H1 (cell line): ENCODE measurements at regions not wholly inside any gene's neighbourhood (a gene's known extent, or its start where the extent isn't known, plus 50 kb on each side); places are given as distances from the start of the nearest gene placed in this dataset.

ENCODE experiments used
- CTCF ChIA-PET: fragments of 300-600 bp; sonication (Branson Sonifier 250); formaldehyde crosslinking; loops from one replicate; lab custom pipeline; 2021; ENCODE audit not compliant: partially characterized antibody; lab: Charles Lee
- POLR2A ChIA-PET: fragments of 300-600 bp; sonication (Branson Sonifier 250); formaldehyde crosslinking; loops from one replicate; lab custom pipeline; 2021; ENCODE audit warnings: inconsistent platforms; ENCODE audit not compliant: partially characterized antibody; lab: Charles Lee
- DNase-seq, 2 experiments: peaks; one replicate each; pipeline versions ENCODE4 v3.0.0 to v3.0.0-alpha.2; 2010 to 2022; ENCODE audit warnings: low spot score in 2 of 2, low read depth in 1 of 2, mixed read lengths in 1 of 2
- FAIRE-seq: peaks from 2 replicates; lab custom pipeline; 2011; peaks lifted over from hg19 to GRCh38; lab: Jason Lieb, UNC
- H2AFZ ChIP-seq: 2 replicates; pipeline ENCODE4 v1.8.1; 2012; ENCODE audit warnings: low read length, inconsistent platforms
- H2AK5ac ChIP-seq: 2 replicates; pipeline ENCODE4 v1.6.1; 2013; ENCODE audit warnings: low read depth, low read length
- H2BK120ac ChIP-seq: replicated peaks from 2 replicates; pipeline ENCODE3; 2013; ENCODE audit warnings: low read depth, low read length, inconsistent platforms
- H2BK12ac ChIP-seq: 2 replicates; pipeline ENCODE4 v1.6.1; 2013; ENCODE audit warnings: low read depth, low read length
- H2BK15ac ChIP-seq: 2 replicates; pipeline ENCODE4 v1.6.1; 2013; ENCODE audit warnings: low read length
- H2BK20ac ChIP-seq: 2 replicates; pipeline ENCODE4 v1.6.1; 2013; ENCODE audit warnings: low read length
- H2BK5ac ChIP-seq: 2 replicates; pipeline ENCODE4 v1.6.1; 2013; ENCODE audit warnings: low read depth, low read length
- H3K14ac ChIP-seq: 2 replicates; pipeline ENCODE4 v1.6.1; 2013; ENCODE audit warnings: inconsistent platforms; ENCODE audit not compliant: insufficient read length
- H3K18ac ChIP-seq: 2 replicates; pipeline ENCODE4 v1.6.1; 2013; ENCODE audit warnings: low read length; ENCODE audit errors: extremely low read depth
- H3K23ac ChIP-seq: 2 replicates; pipeline ENCODE4 v1.6.1; 2013; ENCODE audit warnings: inconsistent platforms; ENCODE audit not compliant: insufficient read length
- H3K23me2 ChIP-seq: 2 replicates; pipeline ENCODE4 v1.6.1; 2013; ENCODE audit warnings: low read depth, low read length
- H3K27ac ChIP-seq: 2 replicates; pipeline ENCODE4 v1.6.1; 2011; ENCODE audit warnings: low read depth, low read length, inconsistent platforms
- H3K27me3 ChIP-seq, 4 experiments: replicated peaks in 1 of 4; 1 replicate in 1 of 4; 2 replicates in 3 of 4; pipeline versions ENCODE4 v1.6.1 to v1.8.1; 2011 to 2013; ENCODE audit warnings: low read length in 3 of 4, mild to moderate bottlenecking in 3 of 4, inconsistent platforms in 2 of 4, mixed read lengths in 2 of 4, moderate library complexity in 1 of 4; ENCODE audit not compliant: control insufficient read depth in 3 of 4, insufficient read depth in 3 of 4; ENCODE audit errors: extremely low read depth in 1 of 4
- H3K36me3 ChIP-seq, 4 experiments: 2 replicates each; pipeline versions ENCODE4 v1.6.1 to v1.8.1; 2011 to 2013; ENCODE audit warnings: mild to moderate bottlenecking in 4 of 4, low read length in 3 of 4, moderate library complexity in 2 of 4, control low read depth in 1 of 4, inconsistent platforms in 1 of 4; ENCODE audit not compliant: insufficient read depth in 4 of 4, control insufficient read depth in 2 of 4
- H3K4ac ChIP-seq: replicated peaks from 2 replicates; pipeline ENCODE3; 2013; ENCODE audit warnings: low read length, low read depth, mixed read lengths, inconsistent platforms; ENCODE audit not compliant: insufficient read length
- H3K4me1 ChIP-seq, 4 experiments: replicated peaks in 1 of 4; 1 replicate in 1 of 4; 2 replicates in 3 of 4; pipeline versions ENCODE4 v1.6.1 to v1.8.1; 2011 to 2013; ENCODE audit warnings: low read length in 3 of 4, inconsistent platforms in 2 of 4, mixed read lengths in 1 of 4; ENCODE audit not compliant: insufficient read depth in 4 of 4, control insufficient read depth in 3 of 4
- H3K4me2 ChIP-seq, 2 experiments: 2 replicates each; pipeline versions ENCODE4 v1.6.1 to v1.8.1; 2011 to 2013; ENCODE audit warnings: low read depth in 2 of 2, low read length in 2 of 2, control low read depth in 1 of 2, inconsistent platforms in 1 of 2, mild to moderate bottlenecking in 1 of 2; ENCODE audit not compliant: insufficient read depth in 1 of 2
- H3K4me3 ChIP-seq, 4 experiments: fragments of 200-600, 300-600 bp in 1 of 4; sonication (generic), shearing (Covaris generic), sonication (Bioruptor Twin) in 1 of 4; 2 replicates each; pipeline versions ENCODE4 v1.5.1 to v1.8.1; 2011 to 2016; ENCODE audit warnings: low read length in 4 of 4, low read depth in 3 of 4, control low read depth in 2 of 4, inconsistent platforms in 2 of 4, mild to moderate bottlenecking in 2 of 4, mixed read lengths in 1 of 4, moderate library complexity in 1 of 4; ENCODE audit not compliant: insufficient read depth in 2 of 4; ENCODE audit errors: extremely low read depth in 1 of 4
- H3K56ac ChIP-seq: replicated peaks from 2 replicates; pipeline ENCODE3; 2013; ENCODE audit warnings: low read depth, mild to moderate bottlenecking, mixed read lengths, low read length, inconsistent platforms; ENCODE audit not compliant: insufficient read length
- H3K79me1 ChIP-seq: 2 replicates; pipeline ENCODE4 v1.6.1; 2013; ENCODE audit warnings: low read depth, low read length, control low read depth
- H3K79me2 ChIP-seq, 2 experiments: 2 replicates each; pipeline versions ENCODE4 v1.6.1 to v1.8.1; 2012 to 2013; ENCODE audit warnings: low read length in 2 of 2, mild to moderate bottlenecking in 2 of 2, inconsistent platforms in 1 of 2; ENCODE audit not compliant: insufficient read depth in 2 of 2, control insufficient read depth in 1 of 2
- H3K9ac ChIP-seq, 4 experiments: replicated peaks in 1 of 4; 1 replicate in 1 of 4; 2 replicates in 3 of 4; pipeline versions ENCODE4 v1.6.1 to v1.8.1; 2011 to 2013; ENCODE audit warnings: low read depth in 3 of 4, low read length in 3 of 4, control low read depth in 2 of 4, mild to moderate bottlenecking in 2 of 4, moderate library complexity in 2 of 4, inconsistent platforms in 1 of 4; ENCODE audit errors: extremely low read depth in 1 of 4
- H3K9me3 ChIP-seq, 2 experiments: 2 replicates each; pipeline versions ENCODE4 v1.6.1 to v1.8.1; 2012 to 2013; ENCODE audit warnings: mild to moderate bottlenecking in 2 of 2, moderate library complexity in 2 of 2, control low read depth in 1 of 2, inconsistent platforms in 1 of 2, low read depth in 1 of 2, low read length in 1 of 2, mixed read lengths in 1 of 2; ENCODE audit not compliant: insufficient read depth in 2 of 2
- H4K20me1 ChIP-seq, 2 experiments: replicated peaks in 1 of 2; 2 replicates each; pipeline versions ENCODE3 to v1.8.1; 2011 to 2013; ENCODE audit warnings: inconsistent platforms in 2 of 2, low read length in 2 of 2, mild to moderate bottlenecking in 1 of 2; ENCODE audit not compliant: insufficient read depth in 2 of 2, control insufficient read depth in 1 of 2
- H4K5ac ChIP-seq: 2 replicates; pipeline ENCODE4 v1.6.1; 2013; ENCODE audit warnings: low read length, low read depth, mixed read lengths, inconsistent platforms; ENCODE audit not compliant: insufficient read length
- H4K8ac ChIP-seq: 2 replicates; pipeline ENCODE4 v1.8.0; 2013; ENCODE audit warnings: mild to moderate bottlenecking, moderate library complexity, low read length, inconsistent platforms; ENCODE audit not compliant: insufficient read depth; ENCODE audit errors: extremely low read depth
- H4K91ac ChIP-seq: replicated peaks from 2 replicates; pipeline ENCODE3; 2013; ENCODE audit warnings: low read length, mixed read lengths, inconsistent platforms; ENCODE audit not compliant: insufficient read length
- EP300 ChIP-seq, 2 experiments: IDR thresholded peaks; 1 replicate in 1 of 2; 2 replicates in 1 of 2; pipeline ENCODE4 v1.6.1; 2011 to 2012; ENCODE audit warnings: low read depth in 2 of 2, low read length in 2 of 2, mild to moderate bottlenecking in 2 of 2, borderline replicate concordance in 1 of 2, inconsistent platforms in 1 of 2, moderate library complexity in 1 of 2
- TEAD4 ChIP-seq: IDR thresholded peaks from 2 replicates; pipeline ENCODE4 v1.6.1; 2012; ENCODE audit warnings: low read depth, low read length, inconsistent platforms, mixed read lengths
- WGBS, 2 experiments: shearing (Covaris generic) in 1 of 2; methylation state at CpG; one replicate each; pipeline versions ENCODE4 v1.1.6 to v1.1.7; 2013 to 2015; ENCODE audit warnings: low lambda C conversion rate in 2 of 2, mixed read lengths in 2 of 2, inconsistent platforms in 1 of 2, low coverage in 1 of 2, missing lambda C conversion rate in 1 of 2; ENCODE audit not compliant: insufficient replicate concordance in 2 of 2, insufficient coverage in 1 of 2, insufficient read length in 1 of 2; ENCODE audit errors: extremely low coverage in 1 of 2, missing lambda C conversion rate in 1 of 2; 5-methylcytosine and 5-hydroxymethylcytosine counted together

DNA sequence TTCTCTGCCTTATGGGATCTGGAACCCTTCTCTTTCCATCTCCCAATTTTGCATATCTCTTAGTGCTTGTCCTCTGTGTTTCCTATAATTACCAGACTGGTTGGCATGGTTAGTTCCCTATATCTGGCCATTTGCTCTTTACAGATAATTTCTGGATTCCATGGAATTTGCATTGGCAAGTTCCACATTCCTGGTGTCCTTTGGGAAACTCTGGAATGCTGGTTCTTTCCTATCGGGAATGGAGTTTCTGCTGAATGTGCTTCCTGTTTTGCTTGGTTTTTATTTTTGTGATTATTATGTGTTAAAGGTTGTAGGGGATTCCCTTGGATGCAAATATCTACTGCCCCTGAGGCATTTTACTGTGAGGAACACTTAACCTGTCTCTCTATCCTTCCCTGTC is 193.0 kb upstream of the BTG1 start:
- Histone ChIP-seq H2BK120ac (no peak overlapping the region), H2BK5ac (no peak overlapping the region), H3K36me3 (no peaks in the 10 kb centered on the region), H3K79me2 (no peaks in the 10 kb centered on the region), H3K27ac (no peak overlapping the region), H3K79me1 (no peaks in the 10 kb centered on the region), H3K9ac (no peak overlapping the region), H4K5ac (no peak overlapping the region), H3K4me3 (no peak overlapping the region), H2BK15ac (no peak overlapping the region), H2BK12ac (no peak overlapping the region), H4K8ac (no peak overlapping the region), H3K23me2 (no peaks in the 10 kb centered on the region), H3K23ac (no peak overlapping the region), H3K14ac (no peak overlapping the region), H4K91ac (no peak overlapping the region), H3K9me3 (peaks cover 0 to 2% of the 10 kb centered on the region in 2 experiments; a peak in 1 of 4 replicates), H2AFZ (no peak overlapping the region), H3K4me1 (no peaks in the 10 kb centered on the region), H2BK20ac (no peak overlapping the region), H3K56ac (no peak overlapping the region), H2AK5ac (no peak overlapping the region), H3K18ac (no peak overlapping the region), H3K4ac (no peak overlapping the region), H4K20me1 (no peaks in the 10 kb centered on the region), H3K27me3 (no peaks in the 10 kb centered on the region), H3K4me2 (no peak overlapping the region)
- no peak for TF ChIP-seq EP300 (IDR thresholded peaks at IDR 0.05; ENCODE audit: borderline replicate concordance in 1 of 2, low read depth in 2 of 2, low read length in 2 of 2)
- TF ChIP-seq TEAD4, result 0 out of 2 replicates have a peak, but pooled peaks have one; percentile 23
- DNase-seq, result no peak
- CTCF ChIA-PET, result no interaction called here
- WGBS, 2 experiments, result 95% methylated on average over 1 of the region's 1 CpG; no CpG with 5 or more reads in 1 of the 2 experiments
- no peak for FAIRE-seq
- POLR2A ChIA-PET, result interaction anchor here (0.6 kb wide), 1 partner anchor 312 kb away, joined by 3 read pairs; no protein-coding TSS in a partner anchor
